T-helper 1 cell treated with Interleukin-12 subunit alpha and Interleukin-12 subunit beta and Interleukin-4 antibody, amounts not matched to agents 30 μg/mL and 1 μg/mL, for 36 hours (primary cell): ENCODE measurements at regions not wholly inside any gene's neighbourhood (a gene's known extent, or its start where the extent isn't known, plus 50 kb on each side); places are given as distances from the start of the nearest gene placed in this dataset.
"Not testable (repeated sequence)": the region's sequence is repeated elsewhere in the genome, so short reads cannot be mapped to it uniquely, and the experiment has no call there.

Experiments
- H3K27ac Mint-ChIP-seq: one replicate; pipeline ENCODE4 v1.8.0; 2021; ENCODE audit warnings: mild to moderate bottlenecking, mixed read lengths
- H3K27me3 Mint-ChIP-seq: one replicate; pipeline ENCODE4 v1.8.0; 2021; ENCODE audit warnings: low read depth, mixed read lengths
- H3K36me3 Mint-ChIP-seq: one replicate; pipeline ENCODE4 v1.8.0; 2021; ENCODE audit warnings: low read depth, mixed read lengths
- H3K4me1 Mint-ChIP-seq: one replicate; pipeline ENCODE4 v1.8.0; 2021; ENCODE audit warnings: low read depth, mixed read lengths
- H3K4me3 Mint-ChIP-seq: one replicate; pipeline ENCODE4 v1.8.0; 2021; ENCODE audit warnings: mild to moderate bottlenecking, moderate library complexity, mixed read lengths
- H3K9me3 Mint-ChIP-seq: one replicate; pipeline ENCODE4 v1.8.0; 2021; ENCODE audit warnings: mixed read lengths

GRCh38 chr1:144046645-144047044, 74.9 kb upstream of the FAM72C start:
- H3K36me3 Mint-ChIP-seq: not testable (repeated sequence)

GRCh38 chr1:144045751-144046546, 74.2 kb upstream of the FAM72C start:
- H3K27me3 Mint-ChIP-seq, H3K36me3 Mint-ChIP-seq, H3K4me3 Mint-ChIP-seq, H3K9me3 Mint-ChIP-seq, H3K27ac Mint-ChIP-seq, H3K4me1 Mint-ChIP-seq: not testable (repeated sequence)

More at GRCh38 chr1:144046645-144047044, 74.9 kb upstream of the FAM72C start:
- not testable (repeated sequence) for H3K4me1 Mint-ChIP-seq, H3K9me3 Mint-ChIP-seq, H3K4me3 Mint-ChIP-seq, H3K27me3 Mint-ChIP-seq, H3K27ac Mint-ChIP-seq

GRCh38 chr1:144042251-144042650, 70.5 kb upstream of the FAM72C start:
- not testable (repeated sequence) for H3K27ac Mint-ChIP-seq, H3K4me1 Mint-ChIP-seq, H3K27me3 Mint-ChIP-seq, H3K4me3 Mint-ChIP-seq, H3K36me3 Mint-ChIP-seq, H3K9me3 Mint-ChIP-seq

GRCh38 chr1:144040293-144040692, 68.5 kb upstream of the FAM72C start:
- H3K9me3 Mint-ChIP-seq, H3K27ac Mint-ChIP-seq, H3K27me3 Mint-ChIP-seq, H3K4me3 Mint-ChIP-seq, H3K4me1 Mint-ChIP-seq, H3K36me3 Mint-ChIP-seq: not testable (repeated sequence)

- not testable (repeated sequence) for H3K4me1 Mint-ChIP-seq, H3K27me3 Mint-ChIP-seq, H3K4me3 Mint-ChIP-seq, H3K36me3 Mint-ChIP-seq, H3K9me3 Mint-ChIP-seq, H3K27ac Mint-ChIP-seq
These were observed 62.3 kb upstream of the FAM72C start for GRCh38 chr1:144034045-144034444.

- not testable (repeated sequence) for H3K27ac Mint-ChIP-seq, H3K27me3 Mint-ChIP-seq, H3K4me3 Mint-ChIP-seq, H3K36me3 Mint-ChIP-seq, H3K9me3 Mint-ChIP-seq, H3K4me1 Mint-ChIP-seq
These were observed 59.8 kb upstream of the FAM72C start for GRCh38 chr1:144031550-144031949.

- H3K27me3 Mint-ChIP-seq, H3K36me3 Mint-ChIP-seq, H3K27ac Mint-ChIP-seq, H3K4me3 Mint-ChIP-seq, H3K4me1 Mint-ChIP-seq, H3K9me3 Mint-ChIP-seq: not testable (repeated sequence)
These were observed 54.2 kb upstream of the FAM72C start for GRCh38 chr1:144026022-144026421.

- H3K36me3 Mint-ChIP-seq, H3K27ac Mint-ChIP-seq, H3K4me3 Mint-ChIP-seq, H3K4me1 Mint-ChIP-seq, H3K27me3 Mint-ChIP-seq, H3K9me3 Mint-ChIP-seq: not testable (repeated sequence)
These were observed 50.1 kb upstream of the FAM72C start for GRCh38 chr1:144021690-144022384.
